ENCODE measurements at regions not wholly inside any gene's neighbourhood (a gene's known extent, or its start where the extent isn't known, plus 50 kb on each side); places are given as distances from the start of the nearest gene placed in this dataset.
"Not testable (repeated sequence)": the region's sequence is repeated elsewhere in the genome, so short reads cannot be mapped to it uniquely, and the experiment has no call there.

GRCh38 chr9:65449423-65449822 is 164.4 kb upstream of the FOXD4L5 start:
- Histone ChIP-seq H3K79me2 (ENCODE audit: control insufficient read depth, insufficient read depth, low read length) (no peaks in the 10 kb centered on the region), H3K4me3 (no peak overlapping the region), H3K9ac (ENCODE audit: control insufficient read depth, insufficient read depth, low read length) (no peak overlapping the region), H3K27me3 (replicated peaks in 1 of 2; ENCODE audit: control insufficient read depth in 2 of 2, insufficient read depth in 2 of 2, low read length in 1 of 2) (no peaks in the 10 kb centered on the region), H3K27ac (ENCODE audit: control insufficient read depth, insufficient read depth) (no peak overlapping the region), H3K36me3 (ENCODE audit: control insufficient read depth in 2 of 2, insufficient read depth in 2 of 2, low read length in 1 of 2) (no peaks in the 10 kb centered on the region), H2AFZ (ENCODE audit: control insufficient read depth, low read depth, low read length) (no peak overlapping the region), H3K9me3 (replicated peaks; ENCODE audit: control insufficient read depth, insufficient read depth, low read length) (no peaks in the 10 kb centered on the region), H3K4me2 (ENCODE audit: control insufficient read depth, insufficient read depth) (no peak overlapping the region), H4K20me1 (ENCODE audit: control insufficient read depth, insufficient read depth) (no peaks in the 10 kb centered on the region), H3K4me1 (ENCODE audit: control insufficient read depth, insufficient read depth, low read length) (no peaks in the 10 kb centered on the region)
- POLR2A ChIA-PET = no interaction called here
- ATAC-seq = no peak
- TF ChIP-seq ZNF687 (IDR thresholded peaks at IDR 0.05) (no peak), ZBED1 (IDR thresholded peaks at IDR 0.05; ENCODE audit: borderline replicate concordance) (no peak), SMAD5 (IDR thresholded peaks at IDR 0.05; ENCODE audit: low read depth) (no peak), BRCA1 (IDR thresholded peaks at IDR 0.05; ENCODE audit: low read depth, low read length) (no peak), RB1 (IDR thresholded peaks at IDR 0.05; ENCODE audit: borderline replicate concordance) (no peak), MXI1 (IDR thresholded peaks at IDR 0.05; ENCODE audit: low read depth, low read length) (no peak)
- no peak for DNase-seq (ENCODE audit: low read depth, low spot score)
- no TSS peak for BruUV-seq (replicated peaks)
- in situ Hi-C loops (cut with MboI) = no loop called here
- FAIRE-seq = no peak
- CTCF ChIA-PET = no interaction called here
- RAD21 ChIA-PET (ENCODE audit: unreplicated experiment) = no interaction called here
- intact Hi-C loops (cut with micrococcal nuclease; ENCODE audit: unreplicated experiment) = no loop called here
- SMC1A ChIA-PET (ENCODE audit: uncharacterized antibody, unreplicated experiment) = no interaction called here
- WGBS (ENCODE audit: insufficient coverage, insufficient replicate concordance, low lambda C conversion rate, missing lambda C conversion rate) = 28% methylated on average over 5 of the region's 6 CpGs

DNA sequence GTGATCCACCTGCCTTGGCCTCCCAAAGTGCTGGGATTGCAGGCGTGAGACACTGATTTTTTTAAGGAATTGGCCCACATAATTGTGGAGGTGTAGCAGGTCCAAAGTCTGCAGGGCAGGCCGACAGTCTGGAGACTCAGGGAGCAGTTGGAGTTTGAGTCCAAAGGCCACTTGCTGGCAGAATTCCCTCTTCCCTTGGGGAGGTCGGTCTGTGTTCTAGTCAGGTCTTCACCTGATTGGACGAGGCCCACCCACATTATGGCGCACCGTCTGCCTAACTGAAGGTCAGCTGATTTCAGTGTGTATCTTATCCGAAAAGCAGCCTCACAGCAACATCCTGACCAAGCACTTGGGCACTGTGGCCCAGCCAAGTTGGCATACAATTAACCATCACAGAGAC is 162.1 kb upstream of the FOXD4L5 start:
- WGBS (ENCODE audit: insufficient coverage, insufficient replicate concordance, low lambda C conversion rate, missing lambda C conversion rate) = 0% methylated on average over 3 of the region's 7 CpGs
- RAD21 ChIA-PET (ENCODE audit: unreplicated experiment); H2AFZ ChIP-seq (ENCODE audit: control insufficient read depth, low read depth, low read length); H3K9me3 ChIP-seq (replicated peaks; ENCODE audit: control insufficient read depth, insufficient read depth, low read length); BruUV-seq (replicated peaks); H3K4me3 ChIP-seq; FAIRE-seq; H3K79me2 ChIP-seq (ENCODE audit: control insufficient read depth, insufficient read depth, low read length); DNase-seq (ENCODE audit: low read depth, low spot score); H4K20me1 ChIP-seq (ENCODE audit: control insufficient read depth, insufficient read depth); POLR2A ChIA-PET; ATAC-seq; intact Hi-C loops (cut with micrococcal nuclease; ENCODE audit: unreplicated experiment); H3K36me3 ChIP-seq (ENCODE audit: control insufficient read depth in 2 of 2, insufficient read depth in 2 of 2, low read length in 1 of 2); CTCF ChIA-PET; H3K27me3 ChIP-seq (replicated peaks in 1 of 2; ENCODE audit: control insufficient read depth in 2 of 2, insufficient read depth in 2 of 2, low read length in 1 of 2); SMC1A ChIA-PET (ENCODE audit: uncharacterized antibody, unreplicated experiment); H3K27ac ChIP-seq (ENCODE audit: control insufficient read depth, insufficient read depth); H3K4me2 ChIP-seq (ENCODE audit: control insufficient read depth, insufficient read depth); H3K9ac ChIP-seq (ENCODE audit: control insufficient read depth, insufficient read depth, low read length); H3K4me1 ChIP-seq (ENCODE audit: control insufficient read depth, insufficient read depth, low read length); in situ Hi-C loops (cut with MboI): not testable (repeated sequence)

- BruUV-seq (replicated peaks); H3K9me3 ChIP-seq (replicated peaks; ENCODE audit: control insufficient read depth, insufficient read depth, low read length); H4K20me1 ChIP-seq (ENCODE audit: control insufficient read depth, insufficient read depth); H3K9ac ChIP-seq (ENCODE audit: control insufficient read depth, insufficient read depth, low read length); H3K4me3 ChIP-seq; H3K36me3 ChIP-seq (ENCODE audit: control insufficient read depth in 2 of 2, insufficient read depth in 2 of 2, low read length in 1 of 2); H3K79me2 ChIP-seq (ENCODE audit: control insufficient read depth, insufficient read depth, low read length); H2AFZ ChIP-seq (ENCODE audit: control insufficient read depth, low read depth, low read length); POLR2A ChIA-PET; H3K4me2 ChIP-seq (ENCODE audit: control insufficient read depth, insufficient read depth); in situ Hi-C loops (cut with MboI); CTCF ChIA-PET; ATAC-seq; FAIRE-seq; SMC1A ChIA-PET (ENCODE audit: uncharacterized antibody, unreplicated experiment); RAD21 ChIA-PET (ENCODE audit: unreplicated experiment); intact Hi-C loops (cut with micrococcal nuclease; ENCODE audit: unreplicated experiment); H3K27me3 ChIP-seq (replicated peaks in 1 of 2; ENCODE audit: control insufficient read depth in 2 of 2, insufficient read depth in 2 of 2, low read length in 1 of 2); H3K4me1 ChIP-seq (ENCODE audit: control insufficient read depth, insufficient read depth, low read length); H3K27ac ChIP-seq (ENCODE audit: control insufficient read depth, insufficient read depth); DNase-seq (ENCODE audit: low read depth, low spot score): not testable (repeated sequence)
- WGBS (ENCODE audit: insufficient coverage, insufficient replicate concordance, low lambda C conversion rate, missing lambda C conversion rate) = 32% methylated on average over 7 of the region's 7 CpGs
Measured at GRCh38 chr9:65445991-65446390, 161.0 kb upstream of the FOXD4L5 start.

Data from GM12878 (cell line).